ENCODE measurements at regions not wholly inside any gene's neighbourhood (a gene's known extent, or its start where the extent isn't known, plus 50 kb on each side); places are given as distances from the start of the nearest gene placed in this dataset.

DNA sequence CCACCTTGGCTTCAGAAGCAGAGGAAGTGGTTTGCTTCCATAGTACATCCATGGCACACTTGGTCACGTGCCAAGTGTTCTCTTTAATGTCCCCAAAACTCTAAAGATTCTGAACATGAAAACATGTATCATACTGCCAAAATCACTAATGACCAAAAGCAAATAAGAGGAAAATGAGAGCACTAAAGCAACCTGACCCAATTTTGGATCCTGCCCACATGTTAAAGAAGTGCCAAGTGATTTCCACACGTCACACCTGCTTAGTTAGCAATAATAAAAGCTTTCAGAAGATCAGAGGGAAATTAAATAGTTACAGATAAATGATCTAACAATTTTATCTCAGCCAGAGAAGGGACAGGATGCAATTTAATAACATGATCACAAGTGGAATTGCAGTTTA lies 1170.0 kb downstream of the XPNPEP1 start:
- no peak for DNase-seq (ENCODE audit: extremely low read depth, low read depth, low spot score)

DNA sequence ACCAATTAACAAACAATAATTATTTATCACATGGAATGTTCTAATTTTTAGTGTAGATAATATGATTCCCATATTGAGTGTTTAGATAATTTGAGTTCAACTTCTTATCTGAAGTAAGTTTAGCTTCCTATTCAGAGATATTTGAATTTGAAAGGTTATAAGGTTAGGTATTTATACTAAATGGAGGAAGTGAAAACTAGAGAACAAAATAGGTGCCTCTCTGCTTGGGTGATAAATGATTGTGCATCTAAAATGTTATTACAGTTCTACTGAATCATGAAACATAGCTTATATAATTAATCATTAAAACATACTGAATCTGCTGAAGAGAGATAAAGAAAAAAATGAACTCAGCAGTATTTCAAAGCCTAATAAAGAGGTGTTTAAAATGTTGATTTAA lies 1174.3 kb downstream of the XPNPEP1 start:
- no peak for DNase-seq (ENCODE audit: extremely low read depth, low read depth, low spot score)

DNA sequence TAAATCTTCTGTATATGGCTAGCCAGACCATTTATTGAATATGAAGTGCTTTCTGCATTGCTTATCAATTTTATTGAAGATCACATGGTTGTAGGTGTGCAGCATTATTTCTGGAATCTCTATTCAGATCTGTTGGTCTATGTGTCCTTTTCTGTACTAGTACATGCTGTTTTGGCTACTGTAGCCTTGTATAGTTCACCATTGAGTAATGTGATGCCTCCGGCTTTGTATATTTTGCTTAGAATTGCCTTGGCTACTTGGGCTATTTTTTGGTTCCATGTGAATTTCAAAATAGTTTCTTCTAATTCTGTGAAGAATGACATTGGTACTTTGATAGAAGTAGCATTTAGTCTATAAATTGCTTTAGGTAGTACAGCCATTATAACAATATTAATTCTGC lies 1187.2 kb downstream of the XPNPEP1 start:
- DNase-seq (ENCODE audit: extremely low read depth, low read depth, low spot score): no peak

DNA sequence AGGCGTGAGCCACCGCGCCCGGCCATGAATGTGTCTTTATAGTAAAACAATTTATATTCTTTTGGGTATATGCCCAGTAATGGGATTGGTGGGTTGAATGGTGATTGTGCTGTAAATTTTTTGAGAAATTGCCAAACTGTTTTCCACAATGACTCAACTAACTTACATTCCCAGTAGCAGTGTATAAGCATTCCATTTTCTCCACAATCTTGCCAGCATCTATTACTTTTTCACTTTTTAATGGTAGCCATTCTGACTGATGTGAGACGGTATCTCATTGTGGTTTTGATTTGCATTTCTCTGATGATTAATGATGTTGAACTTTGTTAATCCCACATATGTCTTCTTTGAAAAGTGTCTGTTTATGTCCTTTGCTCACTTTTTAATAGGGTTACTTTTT lies 1187.9 kb downstream of the XPNPEP1 start:
- DNase-seq (ENCODE audit: extremely low read depth, low read depth, low spot score): no peak

DNA sequence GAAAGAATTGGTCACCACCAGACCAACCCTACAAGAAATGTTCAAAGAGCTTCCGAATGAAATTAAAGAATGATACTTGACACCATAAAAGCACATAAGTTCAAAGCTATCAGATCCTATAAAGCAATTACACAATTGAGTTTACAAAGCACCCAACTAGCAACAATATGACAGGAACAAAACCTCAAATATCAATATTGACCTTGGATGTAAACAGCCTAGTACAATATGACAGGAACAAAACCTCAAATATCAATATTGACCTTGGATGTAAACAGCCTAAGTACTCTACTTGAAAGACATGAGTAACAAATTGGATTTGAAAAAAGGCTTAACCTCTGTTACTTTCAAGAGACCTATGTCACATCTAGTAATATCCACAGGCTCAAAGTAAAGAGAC lies 1201.4 kb downstream of the XPNPEP1 start:
- DNase-seq (ENCODE audit: extremely low read depth, low read depth, low spot score): no peak

DNA sequence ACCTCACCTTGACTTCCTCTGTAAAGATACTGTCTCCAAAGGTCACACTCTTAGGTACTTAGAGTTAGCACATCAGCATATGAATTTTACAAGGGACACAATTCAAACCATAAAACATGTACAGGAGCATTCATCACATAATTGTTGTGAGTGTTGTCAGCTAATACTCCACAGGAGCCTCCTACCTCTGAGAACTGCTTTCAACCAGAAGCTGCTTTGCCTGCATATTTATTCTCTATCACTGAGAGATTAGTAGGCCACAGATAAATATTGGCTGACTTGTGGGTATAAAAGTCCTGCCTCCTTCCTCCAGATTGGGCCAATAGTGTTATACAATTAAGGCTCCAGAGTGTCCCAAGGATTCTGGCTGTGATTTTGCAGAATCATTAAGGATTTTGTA lies 1207.0 kb downstream of the XPNPEP1 start:
- no peak for DNase-seq (ENCODE audit: extremely low read depth, low read depth, low spot score)

DNA sequence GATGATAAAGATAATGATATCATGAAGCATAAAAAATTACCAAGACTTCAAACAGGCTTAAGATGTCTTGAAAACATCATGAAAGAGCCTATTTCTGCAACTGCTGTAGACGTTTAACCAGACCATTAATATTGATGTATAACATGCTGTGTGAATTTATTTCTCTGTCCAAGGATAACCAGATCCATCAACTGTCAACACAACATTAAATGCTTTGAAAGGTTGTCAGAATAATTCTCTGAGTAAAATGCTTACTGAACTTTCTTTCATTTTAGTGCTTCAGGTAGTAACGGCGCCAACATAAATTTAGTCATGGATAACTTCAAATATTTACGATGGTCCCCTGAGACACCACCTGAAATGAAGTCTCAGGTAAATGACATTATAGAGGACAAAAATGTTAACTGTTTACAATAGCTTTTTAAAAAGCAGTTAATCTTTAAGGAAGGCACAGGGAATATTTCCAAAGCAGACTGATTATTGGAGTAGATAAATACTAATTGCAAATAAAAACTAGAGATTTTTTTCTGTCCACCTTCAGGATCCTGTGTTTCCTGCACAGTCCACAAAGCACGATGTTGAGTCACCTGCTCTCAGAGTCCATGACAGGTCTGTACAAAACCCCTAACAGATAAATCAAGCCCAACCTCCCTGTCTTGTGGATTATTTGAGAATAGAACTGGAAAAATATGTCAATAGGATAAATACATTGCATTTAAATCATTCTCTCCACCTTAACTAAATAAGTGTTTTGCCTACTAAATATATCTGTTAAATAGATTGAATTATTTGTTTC lies 1213.2 kb downstream of the XPNPEP1 start:
- DNase-seq (ENCODE audit: extremely low read depth, low read depth, low spot score): no peak

DNA sequence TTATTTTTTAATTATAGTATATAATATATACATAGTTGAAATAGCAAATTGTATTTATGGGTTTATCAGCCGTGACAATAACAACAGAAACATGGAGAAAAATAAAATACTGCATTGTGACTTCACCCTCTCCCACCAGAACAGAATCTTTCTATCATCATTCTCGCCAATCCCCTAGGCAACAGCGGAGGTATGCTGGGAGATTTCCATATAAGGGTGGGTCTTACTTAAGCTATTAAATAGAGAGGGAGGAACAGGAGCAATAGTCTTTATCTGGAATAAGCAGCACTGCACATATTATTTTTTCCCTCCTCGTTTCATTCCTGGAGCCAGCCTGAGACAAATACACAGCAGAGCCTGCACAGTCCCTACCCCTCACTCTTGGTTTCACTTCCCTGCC lies 1214.9 kb downstream of the XPNPEP1 start:
- DNase-seq (ENCODE audit: extremely low read depth, low read depth, low spot score): no peak

DNA sequence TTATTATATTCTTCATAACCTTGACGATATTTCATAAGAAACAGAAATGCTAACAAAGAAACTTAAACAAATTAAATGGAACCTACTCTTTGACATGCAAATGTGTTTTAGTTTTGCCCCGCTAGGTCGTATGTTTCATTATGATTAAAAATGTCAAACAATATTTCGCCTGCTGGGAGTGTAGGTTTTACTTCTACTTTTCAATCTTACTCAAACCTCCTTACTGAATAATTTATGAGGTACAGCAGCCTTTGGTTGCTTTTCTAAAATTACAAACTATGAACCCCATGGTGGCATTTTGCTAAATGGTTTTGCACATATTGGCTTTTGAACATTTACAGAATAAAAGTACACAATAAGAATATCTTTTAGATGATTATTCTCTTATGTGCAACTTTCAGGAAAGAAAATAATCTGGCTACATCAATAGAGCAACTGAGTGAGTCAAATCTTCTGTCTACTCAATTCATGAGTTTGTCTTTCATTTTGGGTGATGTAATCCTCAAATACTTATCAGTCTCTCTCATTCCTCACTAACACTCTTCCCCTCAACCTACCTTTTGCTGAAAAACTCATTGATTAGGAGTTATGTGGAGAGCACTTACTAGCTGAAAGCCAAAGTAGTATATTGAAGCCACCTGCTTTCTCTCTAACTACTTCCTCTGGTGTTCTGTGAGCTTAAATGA lies 1226.4 kb downstream of the XPNPEP1 start:
- no peak for DNase-seq (ENCODE audit: extremely low read depth, low read depth, low spot score)

DNA sequence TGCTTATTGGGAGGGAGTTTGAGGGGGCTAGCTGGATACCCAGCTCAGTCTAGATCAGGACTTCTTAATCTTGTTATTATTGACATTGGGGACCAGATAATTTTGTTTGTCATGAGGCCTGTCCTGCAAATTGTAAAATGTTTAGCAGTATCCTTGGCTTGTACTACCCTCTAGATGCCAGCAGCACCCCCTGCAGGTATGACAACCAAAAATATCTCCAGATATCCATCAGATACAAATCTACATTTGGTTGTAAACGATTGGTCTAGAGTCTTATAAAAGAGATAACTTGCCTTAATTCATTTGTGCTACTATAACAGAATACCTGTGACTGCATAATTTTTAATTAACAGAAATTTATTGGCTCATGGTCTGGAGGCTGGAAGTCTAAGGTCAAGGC lies 1232.2 kb downstream of the XPNPEP1 start:
- DNase-seq (ENCODE audit: extremely low read depth, low read depth, low spot score): no peak

DNA sequence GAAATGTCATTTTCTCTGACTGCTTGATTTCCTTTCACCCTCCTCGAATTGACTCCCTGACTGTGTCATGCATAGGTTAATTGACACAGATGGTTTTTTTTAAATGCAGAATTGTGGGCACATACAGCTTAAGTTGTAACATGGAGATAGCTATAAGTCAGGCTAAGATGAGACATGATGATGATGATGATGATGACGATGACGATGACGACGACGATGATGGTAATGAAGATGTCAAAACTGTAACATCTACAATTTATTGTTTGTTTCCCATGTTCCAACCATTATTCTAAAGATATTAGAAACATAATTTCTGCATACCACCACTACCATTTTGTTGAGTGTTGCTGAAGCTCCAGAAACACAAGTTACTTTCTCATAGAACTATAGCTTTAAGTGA lies 1232.8 kb downstream of the XPNPEP1 start:
- DNase-seq (ENCODE audit: extremely low read depth, low read depth, low spot score): no peak

DNA sequence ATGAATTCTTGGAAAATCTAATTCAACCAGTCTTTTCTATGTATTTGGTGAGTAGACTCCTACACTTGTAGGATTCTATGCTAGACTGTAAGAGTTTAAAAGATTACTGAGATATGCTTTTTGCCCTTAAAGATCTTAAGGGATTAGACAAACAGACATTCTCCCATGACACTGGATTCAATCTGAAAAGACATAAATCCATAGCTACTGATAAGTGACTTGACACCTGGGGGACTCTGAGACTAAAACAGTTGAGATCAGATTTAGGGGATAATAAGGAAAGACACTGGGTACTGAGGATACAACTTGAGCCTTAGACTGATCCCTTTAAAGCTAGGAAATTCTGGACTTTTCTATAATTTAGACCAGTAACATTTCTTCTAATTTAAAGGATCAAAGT lies 1233.4 kb downstream of the XPNPEP1 start:
- DNase-seq (ENCODE audit: extremely low read depth, low read depth, low spot score): no peak

DNA sequence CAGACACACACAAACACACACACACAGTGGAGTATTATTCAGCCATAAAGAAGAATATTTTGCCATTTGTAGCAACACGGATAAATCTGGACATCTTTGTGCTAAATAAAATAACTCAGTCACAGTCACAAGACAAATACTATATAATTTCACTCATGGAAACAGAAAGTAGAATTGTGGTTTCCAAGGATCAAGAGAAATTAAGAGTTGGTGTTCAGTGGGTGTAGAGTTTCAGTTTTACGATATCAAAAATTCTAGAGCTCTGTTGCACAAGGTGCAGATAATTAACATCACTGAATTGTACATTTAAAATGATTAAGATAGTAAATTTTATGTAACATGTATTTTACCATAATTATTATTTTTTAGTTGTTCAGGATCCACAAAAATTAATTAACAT lies 1235.0 kb downstream of the XPNPEP1 start:
- DNase-seq (ENCODE audit: extremely low read depth, low read depth, low spot score): no peak

DNA sequence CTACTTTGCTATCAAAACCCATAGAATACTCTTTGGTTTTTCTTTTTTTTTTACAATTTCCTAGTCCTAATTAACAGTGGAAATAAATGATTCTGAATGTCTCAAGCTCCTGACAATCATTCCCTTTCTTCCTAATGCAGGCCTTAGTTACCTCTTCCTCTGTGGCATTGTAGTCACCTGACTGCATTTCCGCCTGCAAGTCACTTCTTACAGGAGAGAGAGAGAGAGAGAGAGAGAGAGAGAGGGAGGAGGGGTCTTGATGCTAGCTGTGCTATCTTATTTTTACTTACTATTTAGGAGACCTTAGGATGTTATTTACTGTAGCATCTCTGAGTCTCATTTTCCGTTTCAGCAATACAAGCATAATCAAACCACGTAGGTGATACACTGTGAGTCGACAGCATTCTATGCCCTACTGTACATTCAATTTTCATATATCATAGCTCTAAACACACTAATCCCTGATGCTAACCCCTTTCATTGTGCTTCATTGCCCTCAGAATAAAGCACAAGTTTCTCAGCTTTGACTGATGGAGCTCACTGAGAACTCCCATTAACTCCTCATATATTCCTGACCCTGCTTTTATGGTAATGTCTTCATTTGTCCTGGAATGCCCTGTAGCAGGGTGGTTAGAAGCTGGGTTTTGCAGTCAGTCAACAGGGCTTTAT lies 1237.3 kb downstream of the XPNPEP1 start:
- no peak for DNase-seq (ENCODE audit: extremely low read depth, low read depth, low spot score)

DNA sequence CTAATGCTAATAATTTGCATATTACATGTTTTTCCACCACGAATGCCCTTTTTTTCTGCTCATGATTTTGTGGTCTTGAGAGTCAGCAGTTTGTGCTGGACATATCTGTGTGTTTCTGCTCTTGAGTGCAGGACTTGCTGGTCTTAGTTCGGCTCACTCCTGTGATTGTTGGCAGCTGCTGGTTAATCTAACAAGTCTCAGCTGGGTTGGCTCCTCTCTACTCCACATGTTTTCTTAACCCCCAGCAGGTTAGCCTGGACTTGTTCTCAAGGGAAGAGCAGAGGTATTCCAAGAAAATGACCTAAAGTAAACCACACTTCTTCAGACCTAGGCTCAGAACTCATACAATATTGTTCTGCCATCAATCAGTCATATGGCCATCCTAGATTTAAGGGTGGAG lies 1238.9 kb downstream of the XPNPEP1 start:
- no peak for DNase-seq (ENCODE audit: extremely low read depth, low read depth, low spot score)

DNA sequence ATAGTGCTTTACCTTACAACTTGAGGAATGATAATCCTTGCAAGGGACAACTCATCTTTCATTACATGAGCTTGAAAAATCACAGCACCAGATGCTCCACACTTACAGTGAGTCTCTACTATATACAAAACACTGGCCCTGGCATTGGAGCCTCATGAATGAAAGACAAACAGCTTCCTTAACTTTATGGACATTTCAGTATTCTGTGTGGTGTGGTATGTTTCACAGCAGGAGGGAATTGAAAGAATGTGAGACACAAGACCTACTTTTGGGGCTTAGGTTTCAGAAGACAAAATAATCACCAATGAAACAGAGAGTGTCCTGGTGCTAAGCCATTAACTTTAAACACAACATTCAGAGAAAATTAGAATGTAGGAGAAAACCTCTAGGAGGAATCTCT lies 1249.6 kb downstream of the XPNPEP1 start:
- DNase-seq (ENCODE audit: extremely low read depth, low read depth, low spot score): no peak

DNA sequence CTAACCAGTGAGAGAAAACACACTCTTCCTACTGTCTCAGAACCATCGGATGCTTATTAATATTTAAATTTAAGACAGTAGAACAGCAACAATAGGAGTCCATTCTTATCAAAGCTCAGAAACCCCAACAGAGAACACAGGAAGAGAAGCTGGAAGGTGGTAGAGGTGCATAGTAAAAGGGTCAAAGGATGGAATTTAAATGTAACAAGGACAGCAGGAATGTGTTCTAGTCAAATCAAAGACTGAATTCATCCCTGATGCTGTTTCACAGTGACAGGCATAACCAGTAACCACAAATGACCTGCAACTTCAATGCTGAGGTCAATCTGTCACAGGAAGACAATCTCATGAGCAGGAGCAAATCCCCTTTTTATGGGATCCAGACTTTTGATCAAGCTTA lies 1259.7 kb downstream of the XPNPEP1 start:
- DNase-seq (ENCODE audit: extremely low read depth, low read depth, low spot score): no peak

DNA sequence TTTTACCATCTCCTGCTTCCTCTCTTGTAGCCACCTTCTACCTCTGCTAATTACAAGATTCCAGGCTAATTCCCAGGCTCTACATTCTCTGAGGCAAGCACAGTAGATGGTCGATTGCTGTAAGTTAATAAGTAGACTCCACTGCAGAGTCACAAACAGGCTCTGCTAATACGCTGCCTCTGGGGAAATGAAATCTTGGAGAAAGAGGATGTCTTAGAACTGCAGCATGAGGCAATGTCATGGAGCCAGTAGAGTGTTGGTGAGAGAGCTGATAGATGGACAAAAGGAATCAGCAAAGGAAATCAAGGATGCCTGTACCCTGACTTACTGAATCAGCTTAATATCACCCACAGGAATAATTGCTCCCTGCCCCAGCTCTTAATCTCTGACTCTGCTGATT lies 1260.3 kb downstream of the XPNPEP1 start:
- DNase-seq (ENCODE audit: extremely low read depth, low read depth, low spot score): no peak

DNA sequence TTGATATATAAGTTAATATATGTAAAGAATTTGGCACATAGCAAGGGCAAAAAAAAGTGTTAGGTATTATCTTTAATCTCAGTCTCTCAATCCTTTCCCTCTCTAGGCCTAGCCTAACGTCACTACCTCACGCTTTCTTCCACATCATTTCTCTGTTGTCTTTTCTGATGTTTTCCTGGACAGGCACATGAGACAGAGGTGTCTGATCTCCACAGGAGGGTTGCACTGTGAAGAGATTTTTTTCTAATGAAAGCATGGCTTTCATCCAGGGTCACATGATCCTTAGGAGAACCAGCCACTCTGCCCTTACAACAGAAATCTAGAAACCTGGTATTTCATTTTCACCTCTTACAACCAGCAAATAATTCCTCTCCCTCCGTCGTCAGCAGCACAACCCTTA lies 1268.3 kb downstream of the XPNPEP1 start:
- DNase-seq (ENCODE audit: extremely low read depth, low read depth, low spot score): no peak

DNA sequence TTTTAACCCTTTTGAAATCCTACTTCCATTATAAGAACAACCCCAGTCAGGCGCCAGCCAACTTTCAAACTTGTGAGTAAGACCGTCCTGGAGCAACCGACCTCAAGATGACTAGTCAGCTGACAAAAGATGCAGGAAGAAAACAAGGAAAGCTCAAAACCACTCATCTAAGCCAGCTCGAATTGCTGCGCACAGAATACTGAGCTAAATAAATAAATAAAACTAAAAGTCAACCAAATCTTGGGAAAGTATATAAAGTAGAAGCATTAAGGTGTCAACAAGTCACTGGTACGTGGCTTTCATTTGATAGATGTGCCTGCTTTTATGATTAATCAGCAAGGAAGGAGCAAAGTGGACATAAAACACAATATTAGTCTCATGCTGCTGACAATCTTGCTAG lies 1269.8 kb downstream of the XPNPEP1 start:
- DNase-seq (ENCODE audit: extremely low read depth, low read depth, low spot score): no peak

DNA sequence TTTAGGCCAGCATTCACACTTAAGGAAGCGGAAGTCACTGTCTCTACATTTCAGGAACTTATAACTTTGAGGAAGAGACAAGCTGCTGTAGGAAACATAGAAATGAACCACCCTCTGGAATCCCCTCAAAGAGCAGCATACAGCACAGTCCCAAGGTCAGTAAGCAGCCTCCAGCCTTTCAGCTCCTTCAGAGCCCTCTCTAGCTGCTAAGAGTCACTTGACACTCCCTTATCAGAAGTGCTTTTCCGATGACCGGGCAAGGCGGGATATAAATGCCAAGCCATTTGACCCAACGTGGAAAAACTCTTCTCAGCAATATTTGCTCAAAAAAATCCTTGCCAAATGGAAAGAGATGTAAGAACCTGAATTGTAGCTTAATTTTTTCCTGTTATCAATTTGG lies 1284.3 kb downstream of the XPNPEP1 start:
- DNase-seq (ENCODE audit: extremely low read depth, low read depth, low spot score): no peak

DNA sequence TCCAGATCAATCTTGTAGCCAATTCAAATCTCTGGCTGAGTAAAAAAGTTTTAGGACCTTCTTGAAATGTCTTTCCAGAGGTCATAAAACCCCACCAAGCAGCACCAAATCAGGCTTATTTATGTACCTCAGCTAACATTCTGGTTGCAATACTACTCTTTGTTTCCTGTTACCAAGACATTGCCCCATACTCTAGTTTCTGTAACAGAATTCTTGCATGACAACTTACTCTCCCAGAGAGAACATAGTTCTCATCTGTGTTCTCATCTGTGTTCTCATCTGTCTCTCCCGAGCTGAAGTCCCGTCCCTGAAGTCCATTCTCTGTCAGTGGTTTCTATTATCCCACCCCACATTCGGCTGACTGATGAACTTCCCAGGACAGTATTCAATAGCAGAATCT lies 1285.1 kb downstream of the XPNPEP1 start:
- no peak for DNase-seq (ENCODE audit: extremely low read depth, low read depth, low spot score)
